Effector memory CD8-positive, alpha-beta T cell (primary cell): ENCODE measurements at regions not wholly inside any gene's neighbourhood (a gene's known extent, or its start where the extent isn't known, plus 50 kb on each side); places are given as distances from the start of the nearest gene placed in this dataset.

Source experiments
- ATAC-seq: fragments of 150-1000 bp; cut with Tn5 transposase; replicated peaks from 2 replicates; pipeline ENCODE4 v1.10.0; 2021; ENCODE audit warnings: mild to moderate bottlenecking, moderate library complexity
- DNase-seq, 3 experiments: peaks; one replicate each; pipeline ENCODE4 v3.0.0; 2021
- H3K27ac Mint-ChIP-seq, 2 donors: one replicate each; pipeline ENCODE4 v1.8.0; 2022; ENCODE audit warnings: mild to moderate bottlenecking in 2 of 2, mixed read lengths in 2 of 2, moderate library complexity in 2 of 2
- H3K27me3 Mint-ChIP-seq, 2 donors: one replicate each; pipeline ENCODE4 v1.8.0; 2022; ENCODE audit warnings: mixed read lengths in 2 of 2
- H3K36me3 Mint-ChIP-seq: one replicate; pipeline ENCODE4 v1.8.0; 2022; ENCODE audit warnings: mild to moderate bottlenecking, moderate library complexity, mixed read lengths; ENCODE audit not compliant: insufficient read depth
- H3K4me1 Mint-ChIP-seq, 2 donors: one replicate each; pipeline ENCODE4 v1.8.0; 2022; ENCODE audit warnings: low read depth in 2 of 2, mixed read lengths in 2 of 2
- H3K4me3 Mint-ChIP-seq, 2 donors: one replicate each; pipeline ENCODE4 v1.8.0; 2022; ENCODE audit warnings: mild to moderate bottlenecking in 2 of 2, mixed read lengths in 2 of 2, moderate library complexity in 2 of 2
- H3K9me3 Mint-ChIP-seq, 2 donors: one replicate each; pipeline ENCODE4 v1.8.0; 2022; ENCODE audit warnings: mixed read lengths in 2 of 2

- Mint-ChIP-seq H3K36me3 (peaks cover 3% of the 10 kb centered on the region), H3K9me3 (no peaks in the 10 kb centered on the region), H3K27me3 (peaks cover 0 to 7% of the 10 kb centered on the region in 2 donors), H3K4me1 (peaks cover 13 to 16% of the 10 kb centered on the region in 2 donors), H3K4me3 (no peak overlapping the region), H3K27ac (no peak overlapping the region)
- ATAC-seq = no peak
- no peak for DNase-seq
These were observed 187.6 kb upstream of the DMRT1 start for GRCh38 chr9:653856-654387.

- Mint-ChIP-seq H3K4me1 (peaks cover 0 to 4% of the 10 kb centered on the region in 2 donors), H3K27ac (no peak overlapping the region), H3K4me3 (no peak overlapping the region), H3K36me3 (peaks cover 3% of the 10 kb centered on the region), H3K9me3 (no peaks in the 10 kb centered on the region), H3K27me3 (peaks cover 0 to 7% of the 10 kb centered on the region in 2 donors)
- ATAC-seq (no peak), DNase-seq (no peak)
These were observed 185.6 kb upstream of the DMRT1 start for GRCh38 chr9:655875-656274.

- H3K27me3 Mint-ChIP-seq = peaks cover 0 to 7% of the 10 kb centered on the region in 2 donors
- H3K36me3 Mint-ChIP-seq = peaks cover 2% of the 10 kb centered on the region
- no peak for DNase-seq
- H3K9me3 Mint-ChIP-seq = no peaks in the 10 kb centered on the region
- H3K4me3 Mint-ChIP-seq = no peak overlapping the region
- no peak for ATAC-seq
- H3K27ac Mint-ChIP-seq = no peak overlapping the region
- peaks cover 0 to 4% of the 10 kb centered on the region in 2 donors for H3K4me1 Mint-ChIP-seq
These were observed 184.4 kb upstream of the DMRT1 start for GRCh38 chr9:656926-657568.

- Mint-ChIP-seq H3K27me3 (peaks cover 0 to 7% of the 10 kb centered on the region in 2 donors), H3K36me3 (no peaks in the 10 kb centered on the region), H3K27ac (no peak overlapping the region), H3K4me1 (peaks cover 0 to 4% of the 10 kb centered on the region in 2 donors), H3K4me3 (no peak overlapping the region), H3K9me3 (no peaks in the 10 kb centered on the region)
- ATAC-seq = no peak
- no peak for DNase-seq
These were observed 182.2 kb upstream of the DMRT1 start for GRCh38 chr9:659286-659685.

GRCh38 chr9:660227-660626 is 181.3 kb upstream of the DMRT1 start:
- no peak for ATAC-seq
- Mint-ChIP-seq H3K36me3 (no peaks in the 10 kb centered on the region), H3K27ac (no peak overlapping the region), H3K4me1 (peaks cover 0 to 4% of the 10 kb centered on the region in 2 donors), H3K27me3 (peaks cover 0 to 7% of the 10 kb centered on the region in 2 donors), H3K4me3 (no peak overlapping the region), H3K9me3 (no peaks in the 10 kb centered on the region)
- DNase-seq = no peak

- DNase-seq (no peak), ATAC-seq (no peak)
- no peaks in the 10 kb centered on the region for H3K9me3 Mint-ChIP-seq
- H3K4me1 Mint-ChIP-seq = no peaks in the 10 kb centered on the region
- H3K27me3 Mint-ChIP-seq = peaks cover 7 to 8% of the 10 kb centered on the region in 2 donors
- no peak overlapping the region for H3K4me3 Mint-ChIP-seq
- H3K27ac Mint-ChIP-seq = no peak overlapping the region
- H3K36me3 Mint-ChIP-seq = no peaks in the 10 kb centered on the region
These were observed 178.0 kb upstream of the DMRT1 start for GRCh38 chr9:663541-663940.

- H3K4me1 Mint-ChIP-seq = no peaks in the 10 kb centered on the region
- H3K27ac Mint-ChIP-seq = no peak overlapping the region
- DNase-seq (no peak), ATAC-seq (no peak)
- H3K36me3 Mint-ChIP-seq = no peaks in the 10 kb centered on the region
- peaks cover 23 to 24% of the 10 kb centered on the region in 2 donors for H3K27me3 Mint-ChIP-seq
- H3K4me3 Mint-ChIP-seq = no peak overlapping the region
- H3K9me3 Mint-ChIP-seq = peaks cover 2 to 8% of the 10 kb centered on the region in 2 donors
These were observed 176.2 kb upstream of the DMRT1 start for GRCh38 chr9:665296-665695.

- ATAC-seq (no peak), DNase-seq (no peak)
- no peak overlapping the region for H3K4me3 Mint-ChIP-seq
- H3K27ac Mint-ChIP-seq = no peak overlapping the region
- peaks cover 34 to 49% of the 10 kb centered on the region in 2 donors for H3K27me3 Mint-ChIP-seq
- peaks cover 2 to 11% of the 10 kb centered on the region in 2 donors for H3K9me3 Mint-ChIP-seq
- H3K4me1 Mint-ChIP-seq = no peaks in the 10 kb centered on the region
- H3K36me3 Mint-ChIP-seq = no peaks in the 10 kb centered on the region
These were observed 169.5 kb upstream of the DMRT1 start for GRCh38 chr9:671997-672396.

- DNase-seq (no peak), ATAC-seq (no peak)
- no peak overlapping the region for H3K27ac Mint-ChIP-seq
- no peaks in the 10 kb centered on the region for H3K36me3 Mint-ChIP-seq
- peaks cover 34 to 54% of the 10 kb centered on the region in 2 donors for H3K27me3 Mint-ChIP-seq
- peaks cover 2 to 11% of the 10 kb centered on the region in 2 donors for H3K9me3 Mint-ChIP-seq
- H3K4me3 Mint-ChIP-seq = no peak overlapping the region
- peaks cover 0 to 8% of the 10 kb centered on the region in 2 donors for H3K4me1 Mint-ChIP-seq
These were observed 168.6 kb upstream of the DMRT1 start for GRCh38 chr9:672851-673250.

- H3K27ac Mint-ChIP-seq = no peak overlapping the region
- peaks cover 0 to 12% of the 10 kb centered on the region in 2 donors for H3K4me1 Mint-ChIP-seq
- DNase-seq (no peak), ATAC-seq (no peak)
- H3K27me3 Mint-ChIP-seq = peaks cover 28 to 48% of the 10 kb centered on the region in 2 donors
- H3K4me3 Mint-ChIP-seq = no peak overlapping the region
- no peaks in the 10 kb centered on the region for H3K36me3 Mint-ChIP-seq
- H3K9me3 Mint-ChIP-seq = peaks cover 2 to 11% of the 10 kb centered on the region in 2 donors
These were observed 168.1 kb upstream of the DMRT1 start for GRCh38 chr9:673264-673965.

GRCh38 chr9:673966-674526 is 167.5 kb upstream of the DMRT1 start:
- Mint-ChIP-seq H3K36me3 (no peaks in the 10 kb centered on the region), H3K4me1 (peaks cover 0 to 12% of the 10 kb centered on the region in 2 donors), H3K4me3 (no peak overlapping the region), H3K9me3 (peaks cover under 1 to 11% of the 10 kb centered on the region in 2 donors), H3K27ac (no peak overlapping the region), H3K27me3 (peaks cover 23 to 42% of the 10 kb centered on the region in 2 donors)
- ATAC-seq (no peak), DNase-seq (no peak)

- Mint-ChIP-seq H3K36me3 (no peaks in the 10 kb centered on the region), H3K4me1 (peaks cover 0 to 12% of the 10 kb centered on the region in 2 donors), H3K27ac (no peak overlapping the region), H3K9me3 (no peaks in the 10 kb centered on the region), H3K4me3 (no peak overlapping the region), H3K27me3 (peaks cover 11 to 26% of the 10 kb centered on the region in 2 donors)
- ATAC-seq (no peak), DNase-seq (no peak)
These were observed 165.7 kb upstream of the DMRT1 start for GRCh38 chr9:675697-676370.

GRCh38 chr9:676780-677438 is 164.6 kb upstream of the DMRT1 start:
- ATAC-seq = no peak
- Mint-ChIP-seq H3K4me1 (peaks cover 0 to 12% of the 10 kb centered on the region in 2 donors), H3K4me3 (peak overlapping the region; percentile 66 to 70), H3K27me3 (peaks cover 10 to 22% of the 10 kb centered on the region in 2 donors), H3K9me3 (no peaks in the 10 kb centered on the region), H3K36me3 (no peaks in the 10 kb centered on the region), H3K27ac (peak overlapping the region in 1 of 2 donors; percentile 30)
- no peak for DNase-seq
